GM18511 (cell line): ENCODE measurements at regions not wholly inside any gene's neighbourhood (a gene's known extent, or its start where the extent isn't known, plus 50 kb on each side); places are given as distances from the start of the nearest gene placed in this dataset.

Source experiments
- ATAC-seq: cut with Tn5 transposase; IDR thresholded peaks from one replicate; pipeline ENCODE4 v1.9.1; 2021; ENCODE audit warnings: mild to moderate bottlenecking, moderate library complexity; ENCODE audit not compliant: unreplicated experiment

DNA sequence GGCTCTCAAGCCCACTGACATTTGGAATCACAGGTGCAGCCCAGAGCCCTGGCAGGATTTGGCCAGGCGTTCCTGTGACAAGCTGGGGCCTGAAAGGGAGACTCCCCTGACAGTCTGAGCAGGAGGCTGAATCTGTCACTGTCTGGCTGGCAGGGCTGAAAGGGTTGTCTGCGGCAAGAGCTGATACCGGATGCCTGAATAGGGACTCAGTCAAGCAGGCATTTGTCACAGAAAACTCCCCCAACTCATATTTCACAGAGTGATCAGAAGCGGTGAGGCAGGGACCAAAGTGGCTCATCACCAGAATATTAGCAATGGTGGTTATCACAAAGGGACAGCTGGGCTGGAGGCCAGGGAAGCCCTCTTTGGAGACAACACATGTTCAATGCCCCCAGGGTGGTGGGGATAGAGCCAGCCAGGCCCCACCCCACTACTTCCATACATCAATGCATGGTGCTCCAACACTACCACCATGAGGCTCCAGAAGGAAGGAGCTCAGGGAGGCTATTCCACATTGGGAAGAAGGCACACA, 295.5 kb downstream of the DTWD2 start:
- ATAC-seq: peak; percentile 48

GRCh38 chr5:118687661-118688621, 300.4 kb downstream of the DTWD2 start:
- ATAC-seq: peak; percentile 49

DNA sequence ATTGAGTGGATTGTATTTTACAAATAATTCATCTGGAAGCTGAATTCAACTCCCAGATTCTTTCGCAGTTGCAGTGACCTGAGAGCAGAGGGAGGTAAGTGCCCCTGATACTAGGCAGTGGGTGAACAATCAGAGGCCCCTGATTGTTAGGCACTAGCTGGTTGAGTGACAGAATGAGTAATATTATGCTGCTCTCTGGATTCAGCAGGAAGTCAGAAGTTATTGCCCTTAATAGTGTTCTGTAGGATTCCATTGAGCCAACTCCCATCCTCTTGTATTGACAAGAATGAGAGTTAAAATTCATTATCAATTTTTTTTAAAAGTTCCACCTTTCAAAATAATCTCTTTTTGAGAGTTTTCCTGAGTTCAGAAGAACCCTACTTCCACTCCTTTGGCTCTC, 301.2 kb downstream of the DTWD2 start:
- ATAC-seq: peak; percentile 29

DNA sequence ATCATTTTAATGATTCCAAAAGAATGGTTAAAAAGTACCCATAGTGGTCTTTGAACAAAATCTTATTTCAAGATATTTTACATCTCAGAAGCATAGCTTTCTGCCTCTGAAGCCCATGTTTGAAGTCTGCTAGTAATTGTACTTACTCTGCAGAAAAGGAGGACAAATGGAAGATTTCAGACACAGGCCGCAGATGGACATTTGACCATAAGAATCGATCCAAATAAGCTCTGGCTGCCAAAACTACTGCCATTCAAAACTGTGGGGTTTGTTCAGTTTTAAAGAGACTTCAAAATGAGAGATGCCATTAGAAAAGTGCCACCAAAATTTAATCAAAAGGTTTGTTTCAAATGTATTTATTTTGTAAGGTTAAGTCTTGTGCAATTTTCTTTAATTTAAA, 306.7 kb downstream of the DTWD2 start:
- ATAC-seq: no peak

DNA sequence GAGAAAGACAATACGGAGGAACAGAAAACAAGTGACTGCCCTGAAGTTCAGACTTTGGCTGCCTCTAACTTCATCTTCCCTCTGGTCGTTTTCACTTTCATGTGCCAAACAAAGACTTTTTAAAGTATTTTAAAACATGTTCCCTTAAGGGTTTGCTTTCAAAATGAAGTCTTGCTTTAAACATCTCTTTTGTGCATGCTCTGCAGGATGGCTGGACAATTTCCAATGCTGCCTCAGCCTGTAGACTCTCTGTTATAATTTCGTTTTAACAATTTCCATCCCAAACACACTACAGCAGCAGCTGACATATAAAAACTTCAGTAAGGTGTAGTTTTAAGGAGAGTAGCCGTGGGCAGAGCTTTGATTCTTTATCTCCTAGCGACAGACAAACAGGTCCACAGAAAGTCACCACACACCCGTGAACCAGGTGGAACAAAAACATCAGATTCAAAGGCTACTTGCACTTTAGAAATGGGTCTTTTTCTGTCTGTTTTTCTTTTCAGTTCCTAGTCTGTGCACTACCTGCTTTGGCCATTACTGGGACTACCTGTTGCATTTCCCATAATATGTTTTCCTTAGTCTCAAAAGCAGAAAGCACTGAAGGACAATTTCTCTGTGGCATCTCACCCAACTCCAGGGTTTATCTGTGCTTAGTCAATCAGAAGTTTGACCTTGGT, 308.9 kb downstream of the DTWD2 start:
- no peak for ATAC-seq

DNA sequence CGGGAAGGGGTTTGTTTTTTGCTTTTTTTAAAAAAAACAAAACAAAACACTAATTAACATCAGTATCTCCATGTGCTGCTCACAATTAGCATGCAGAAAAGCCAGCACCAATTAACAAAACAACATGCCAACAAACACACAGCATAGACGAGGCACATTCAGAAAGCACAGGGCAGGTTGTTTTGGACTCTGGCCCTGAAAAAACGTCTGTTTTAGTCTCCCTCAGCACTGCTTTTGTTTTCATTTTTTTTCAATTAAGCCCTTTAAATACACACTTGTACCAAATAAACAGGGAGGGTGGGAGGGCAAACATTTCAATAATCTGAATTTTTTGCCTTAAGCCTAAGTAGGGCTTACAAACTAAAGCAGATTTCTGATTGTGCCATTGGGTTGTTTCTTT, 309.6 kb downstream of the DTWD2 start:
- no peak for ATAC-seq

- ATAC-seq: no peak
These were observed 313.1 kb downstream of the DTWD2 start for GRCh38 chr5:118675247-118675646.

DNA sequence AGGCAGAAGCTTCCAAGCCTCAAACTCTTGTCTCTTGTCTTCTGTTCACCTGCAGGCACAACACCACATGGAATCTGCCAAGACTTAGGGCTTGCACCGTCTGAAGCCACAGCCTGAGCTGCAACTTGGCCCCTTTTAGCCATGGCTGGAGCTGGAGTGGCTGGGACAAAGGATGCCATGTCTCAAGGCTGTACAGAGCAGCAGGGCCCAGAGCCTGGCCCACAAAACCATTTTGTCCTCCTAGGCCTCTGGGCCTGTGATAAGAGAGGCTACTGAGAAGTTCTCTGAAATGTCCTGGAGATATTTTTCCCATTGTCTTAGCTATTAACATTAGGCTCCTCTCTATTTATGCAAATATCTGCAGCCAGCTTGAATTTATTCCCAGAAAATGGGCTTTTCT, 330.8 kb downstream of the DTWD2 start:
- ATAC-seq: no peak

DNA sequence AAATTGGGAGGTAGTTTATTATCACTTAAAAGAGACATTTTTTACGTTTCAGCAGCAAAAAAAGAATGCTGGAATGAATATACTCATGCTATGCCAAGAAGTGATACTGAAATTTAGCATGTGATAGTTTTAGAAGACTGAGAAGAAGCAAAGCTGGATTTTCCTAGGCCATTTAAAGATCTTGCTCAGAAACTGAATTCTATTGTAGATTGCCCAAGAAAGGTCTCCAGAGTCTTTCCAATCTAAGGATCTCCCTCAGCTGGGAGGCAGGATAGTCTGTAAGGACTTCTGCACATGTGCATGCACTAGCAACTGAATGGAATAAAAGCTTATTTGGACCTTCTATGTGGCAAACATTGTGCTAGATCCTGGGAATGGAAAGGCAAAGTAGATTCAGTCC, 334.5 kb downstream of the DTWD2 start:
- no peak for ATAC-seq

- no peak for ATAC-seq
These were observed 335.2 kb downstream of the DTWD2 start for GRCh38 chr5:118653183-118653582.

GRCh38 chr5:118651002-118651401, 337.3 kb downstream of the DTWD2 start:
- no peak for ATAC-seq

- ATAC-seq: no peak
These were observed 340.8 kb downstream of the DTWD2 start for GRCh38 chr5:118647587-118647986.

DNA sequence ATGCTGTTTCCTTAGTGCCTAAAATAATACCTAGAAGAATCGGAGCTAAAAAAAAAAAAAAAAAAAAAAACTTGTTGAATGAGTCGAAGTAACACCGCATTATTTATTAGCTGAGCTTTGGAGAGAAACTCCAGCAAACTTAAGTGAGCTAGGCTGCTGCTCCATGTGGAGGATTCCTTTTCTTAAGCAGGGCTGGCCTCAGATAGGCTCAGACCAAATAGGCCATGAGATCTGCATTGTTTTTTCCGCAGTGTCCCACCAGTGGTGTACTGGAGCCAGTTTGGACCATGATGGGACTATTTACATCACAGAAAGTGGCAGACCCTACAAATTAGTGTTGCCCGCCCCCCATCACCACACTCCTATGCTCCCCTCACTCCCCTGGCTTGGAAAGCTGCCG, 341.4 kb downstream of the DTWD2 start:
- no peak for ATAC-seq

DNA sequence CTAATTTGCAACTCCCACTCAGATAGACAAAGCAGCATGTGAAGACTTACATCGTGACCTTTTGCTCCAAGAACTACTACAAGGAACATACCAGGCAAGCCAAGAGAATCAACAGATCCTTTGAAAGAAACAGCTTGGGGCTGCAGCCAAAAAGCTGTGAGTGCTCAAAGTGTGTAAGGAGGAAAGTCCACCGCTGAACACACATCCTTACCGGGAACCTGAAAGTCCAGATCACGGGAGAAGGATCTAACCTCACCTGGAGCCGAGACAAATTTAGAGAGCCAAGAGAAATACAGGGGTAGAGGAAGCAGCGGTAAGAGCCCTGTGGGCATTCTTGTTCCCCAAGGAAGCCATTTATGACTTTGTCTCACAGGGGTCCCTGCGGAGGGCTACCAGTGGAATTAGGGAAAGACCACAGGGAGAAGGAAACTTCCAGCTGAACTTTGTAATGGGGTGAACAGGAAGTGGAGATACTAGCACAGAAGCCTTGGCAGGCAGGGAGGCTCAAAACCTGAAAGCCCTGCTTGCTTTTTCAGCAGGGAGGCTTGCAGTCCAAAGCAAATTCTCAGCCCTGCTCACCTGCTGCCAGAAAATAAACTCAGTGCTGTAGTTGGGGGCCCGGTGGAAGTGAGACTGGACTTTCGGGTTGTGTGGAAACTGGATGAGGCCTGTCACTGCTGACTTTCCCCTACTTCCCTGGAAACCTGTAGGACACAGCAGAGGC, 350.2 kb downstream of the DTWD2 start:
- no peak for ATAC-seq

GRCh38 chr5:118628660-118629354, 359.5 kb downstream of the DTWD2 start:
- no peak for ATAC-seq

DNA sequence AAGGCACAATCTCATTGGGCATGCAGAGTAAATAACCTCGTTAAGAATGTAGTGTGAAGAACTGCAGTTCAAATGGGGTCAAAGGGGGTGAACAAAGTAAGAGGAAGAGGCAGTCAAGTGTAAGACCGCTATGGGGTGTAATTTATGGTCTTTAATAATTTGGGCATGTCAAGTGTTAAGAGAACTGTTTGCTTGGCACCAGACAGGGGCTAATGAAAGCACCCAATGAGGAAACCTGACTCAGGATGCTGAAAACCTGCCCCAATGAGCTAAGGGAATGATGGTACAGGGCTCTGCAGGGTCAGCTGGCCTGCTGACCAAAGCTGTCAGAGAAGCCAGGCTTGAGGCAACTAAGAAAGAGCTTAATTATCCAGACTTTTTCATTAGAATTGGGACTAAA, 368.1 kb downstream of the DTWD2 start:
- no peak for ATAC-seq

- no peak for ATAC-seq
These were observed 368.5 kb downstream of the DTWD2 start for GRCh38 chr5:118619823-118620222.

- ATAC-seq: peak; percentile 70
These were observed 372.1 kb downstream of the DTWD2 start for GRCh38 chr5:118616281-118616680.

DNA sequence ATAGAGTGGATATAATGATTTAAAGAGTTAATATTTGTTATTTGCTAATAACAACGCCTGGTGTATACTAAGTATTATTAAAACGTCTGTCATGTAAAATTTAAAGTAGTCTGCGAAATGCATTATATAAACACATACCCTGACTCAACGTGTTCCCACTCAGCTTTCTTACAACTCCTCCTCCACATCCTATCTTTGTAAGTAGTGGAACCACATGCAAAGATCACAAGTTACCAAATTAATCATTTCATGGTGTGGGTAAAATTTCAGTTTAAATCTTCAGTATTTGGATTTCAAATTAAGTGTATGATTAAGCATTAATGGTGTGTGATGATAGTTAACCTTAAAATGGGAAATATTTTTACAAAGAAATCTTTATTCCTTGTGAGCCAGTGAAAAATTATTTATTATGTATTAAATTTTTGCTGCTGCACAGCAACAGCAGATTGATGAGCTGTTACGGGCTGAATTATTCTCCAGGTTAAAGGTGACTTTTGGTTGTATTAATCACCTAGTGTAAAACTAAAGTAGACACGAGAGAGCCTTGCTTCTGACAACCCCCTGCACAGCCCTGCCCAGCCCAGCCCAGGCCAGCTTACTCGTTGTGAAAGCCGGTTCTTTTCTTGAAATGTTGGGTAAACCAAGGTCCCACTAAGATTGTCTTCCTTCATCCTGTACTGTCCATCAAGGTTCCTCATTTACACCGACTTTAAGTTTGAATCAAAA, 373.5 kb downstream of the DTWD2 start:
- no peak for ATAC-seq

DNA sequence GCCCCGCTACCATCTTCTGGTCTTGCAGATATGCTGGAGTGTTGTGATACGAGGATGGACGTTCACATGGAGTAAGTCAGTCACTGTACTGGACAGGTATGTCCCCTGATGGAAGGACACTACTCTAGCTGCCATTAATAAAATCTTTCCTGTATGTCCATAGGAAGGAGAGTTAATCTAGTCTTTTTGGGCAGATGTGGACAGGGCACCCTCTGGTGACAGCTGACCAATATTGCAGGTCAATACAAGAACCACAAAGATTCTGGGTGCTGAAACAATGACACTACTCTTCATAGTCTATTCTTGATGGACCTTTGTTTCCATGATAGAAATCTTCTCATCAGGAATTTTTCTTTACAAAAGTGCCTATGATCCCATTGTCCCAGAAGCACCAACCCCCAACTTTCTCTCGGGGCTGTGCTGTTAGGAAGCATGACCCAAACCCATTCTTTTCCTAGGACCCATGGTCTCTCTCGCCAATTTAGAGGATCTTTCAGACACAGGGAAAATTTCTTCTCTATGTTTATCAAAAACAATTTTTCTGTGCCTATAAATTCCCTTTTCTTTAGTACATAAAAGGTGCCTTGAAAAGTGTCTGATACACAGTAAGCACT, 376.9 kb downstream of the DTWD2 start:
- peak; percentile 58 for ATAC-seq
